Fibroblast of pulmonary artery (primary cell): ENCODE measurements at regions not wholly inside any gene's neighbourhood (a gene's known extent, or its start where the extent isn't known, plus 50 kb on each side); places are given as distances from the start of the nearest gene placed in this dataset.

Experiments used
- DNase-seq: peaks from one replicate; pipeline ENCODE4 v3.0.0-alpha.2; 2010; ENCODE audit warnings: low read depth
- H3K4me3 ChIP-seq: replicated peaks from 2 replicates; pipeline ENCODE4 v1.5.1; 2011; ENCODE audit warnings: low read depth, mild to moderate bottlenecking, control low read depth, low read length, moderate library complexity
- TF ChIP-seq, protein P1 (sequence below): IDR thresholded peaks from 2 replicates; pipeline ENCODE4 v1.5.1; 2011; ENCODE audit warnings: mild to moderate bottlenecking, control low read depth, low read length, inconsistent platforms; ENCODE audit errors: missing control alignments

- H3K4me3 ChIP-seq, result no peak overlapping the region
- DNase-seq, result no peak
- TF ChIP-seq, protein P1, sequence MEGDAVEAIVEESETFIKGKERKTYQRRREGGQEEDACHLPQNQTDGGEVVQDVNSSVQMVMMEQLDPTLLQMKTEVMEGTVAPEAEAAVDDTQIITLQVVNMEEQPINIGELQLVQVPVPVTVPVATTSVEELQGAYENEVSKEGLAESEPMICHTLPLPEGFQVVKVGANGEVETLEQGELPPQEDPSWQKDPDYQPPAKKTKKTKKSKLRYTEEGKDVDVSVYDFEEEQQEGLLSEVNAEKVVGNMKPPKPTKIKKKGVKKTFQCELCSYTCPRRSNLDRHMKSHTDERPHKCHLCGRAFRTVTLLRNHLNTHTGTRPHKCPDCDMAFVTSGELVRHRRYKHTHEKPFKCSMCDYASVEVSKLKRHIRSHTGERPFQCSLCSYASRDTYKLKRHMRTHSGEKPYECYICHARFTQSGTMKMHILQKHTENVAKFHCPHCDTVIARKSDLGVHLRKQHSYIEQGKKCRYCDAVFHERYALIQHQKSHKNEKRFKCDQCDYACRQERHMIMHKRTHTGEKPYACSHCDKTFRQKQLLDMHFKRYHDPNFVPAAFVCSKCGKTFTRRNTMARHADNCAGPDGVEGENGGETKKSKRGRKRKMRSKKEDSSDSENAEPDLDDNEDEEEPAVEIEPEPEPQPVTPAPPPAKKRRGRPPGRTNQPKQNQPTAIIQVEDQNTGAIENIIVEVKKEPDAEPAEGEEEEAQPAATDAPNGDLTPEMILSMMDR, result no peak
These were observed 1046.9 kb downstream of the UQCRFS1 start for GRCh38 chr19:28166025-28166424.

GRCh38 chr19:28164214-28164613 is 1048.7 kb downstream of the UQCRFS1 start:
- DNase-seq, result no peak
- TF ChIP-seq, protein P1, result no peak
- H3K4me3 ChIP-seq, result no peak overlapping the region

GRCh38 chr19:28159065-28159464 is 1053.9 kb downstream of the UQCRFS1 start:
- TF ChIP-seq, protein P1, result no peak
- no peak overlapping the region for H3K4me3 ChIP-seq
- no peak for DNase-seq

DNA sequence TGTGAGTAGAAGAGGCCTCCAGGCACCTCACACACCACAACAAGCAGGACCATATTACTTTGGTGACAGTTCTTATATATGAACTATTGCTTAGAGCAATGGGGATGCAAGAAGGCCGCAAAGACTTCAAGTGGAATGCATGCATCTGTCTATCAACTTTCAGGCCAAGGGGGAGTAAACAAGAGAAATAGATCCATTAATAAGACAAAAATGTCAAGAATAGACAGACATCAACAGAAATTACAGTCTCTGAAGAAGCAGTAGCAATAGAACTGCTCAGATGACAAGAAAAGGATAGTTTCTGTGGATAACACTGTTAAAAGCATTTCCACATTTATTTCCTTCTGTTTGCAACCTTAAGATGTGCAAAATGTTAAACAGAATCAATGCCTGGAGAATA is 1057.7 kb downstream of the UQCRFS1 start:
- TF ChIP-seq, protein P1, result no peak
- H3K4me3 ChIP-seq, result no peak overlapping the region
- no peak for DNase-seq

DNA sequence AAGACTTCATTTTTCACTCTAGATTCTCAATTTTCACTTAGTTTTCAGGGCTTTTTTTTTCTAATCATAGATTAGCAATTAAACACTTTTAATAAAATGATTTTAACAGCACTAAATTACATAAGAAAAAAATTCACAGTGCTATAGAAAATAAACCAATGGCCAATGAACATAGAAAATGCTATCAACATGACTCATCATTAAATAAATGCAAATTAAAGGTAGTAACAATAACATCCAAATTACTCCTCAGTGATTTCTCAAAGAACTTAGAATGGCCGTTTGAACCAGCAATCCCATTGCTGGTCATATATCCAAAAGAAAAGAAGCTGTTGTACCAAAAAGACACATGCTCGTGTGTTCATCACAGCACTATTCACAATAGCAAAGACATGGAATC is 1058.9 kb downstream of the UQCRFS1 start:
- H3K4me3 ChIP-seq, result no peak overlapping the region
- TF ChIP-seq, protein P1, result no peak
- DNase-seq, result no peak

DNA sequence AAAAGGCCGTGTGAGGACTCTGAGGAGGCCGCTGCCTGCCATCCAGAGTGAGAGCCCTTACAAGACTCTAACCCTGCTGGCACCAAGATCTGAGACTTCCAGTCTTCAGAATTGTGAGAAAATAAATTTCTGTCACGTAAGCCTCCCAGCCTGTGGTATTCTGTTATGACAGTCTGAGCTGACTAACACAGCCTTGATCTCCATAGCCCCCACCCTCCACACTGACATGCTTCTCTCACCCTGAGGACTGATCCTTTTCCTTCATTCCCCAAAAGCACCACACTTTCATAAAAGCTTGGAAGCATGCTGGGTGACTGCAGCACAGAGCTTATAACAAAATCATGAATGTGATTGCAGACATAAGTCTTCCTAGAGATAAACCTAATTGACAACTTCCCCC is 1059.8 kb downstream of the UQCRFS1 start:
- H3K4me3 ChIP-seq, result no peak overlapping the region
- no peak for DNase-seq
- TF ChIP-seq, protein P1, result no peak

- DNase-seq, result no peak
- no peak overlapping the region for H3K4me3 ChIP-seq
- TF ChIP-seq, protein P1, result no peak
These were observed 1060.8 kb downstream of the UQCRFS1 start for GRCh38 chr19:28152195-28152594.
